H1 (cell line): ENCODE measurements at regions not wholly inside any gene's neighbourhood (a gene's known extent, or its start where the extent isn't known, plus 50 kb on each side); places are given as distances from the start of the nearest gene placed in this dataset.

Source experiments
- CREB1 ChIP-seq: IDR thresholded peaks from 2 replicates; pipeline ENCODE4 v1.6.1; 2012; ENCODE audit warnings: inconsistent platforms
- MAFK ChIP-seq: IDR thresholded peaks from 2 replicates; pipeline ENCODE4 v1.6.1; 2012; ENCODE audit warnings: low read depth, mild to moderate bottlenecking, improper control_type of control experiment, low read length
- NANOG ChIP-seq: IDR thresholded peaks from 2 replicates; pipeline ENCODE4 v1.6.1; 2011; ENCODE audit warnings: low read length, low read depth, mild to moderate bottlenecking, inconsistent platforms; ENCODE audit not compliant: insufficient read depth, poor library complexity, severe bottlenecking
- TAF1 ChIP-seq: IDR thresholded peaks from 2 replicates; pipeline ENCODE4 v1.6.1; 2011; ENCODE audit warnings: mild to moderate bottlenecking, low read depth, low read length
- ZNF274 ChIP-seq: IDR thresholded peaks from 2 replicates; pipeline ENCODE4 v1.7.0; 2012; ENCODE audit warnings: low read length, borderline replicate concordance; ENCODE audit errors: extremely low read depth

DNA sequence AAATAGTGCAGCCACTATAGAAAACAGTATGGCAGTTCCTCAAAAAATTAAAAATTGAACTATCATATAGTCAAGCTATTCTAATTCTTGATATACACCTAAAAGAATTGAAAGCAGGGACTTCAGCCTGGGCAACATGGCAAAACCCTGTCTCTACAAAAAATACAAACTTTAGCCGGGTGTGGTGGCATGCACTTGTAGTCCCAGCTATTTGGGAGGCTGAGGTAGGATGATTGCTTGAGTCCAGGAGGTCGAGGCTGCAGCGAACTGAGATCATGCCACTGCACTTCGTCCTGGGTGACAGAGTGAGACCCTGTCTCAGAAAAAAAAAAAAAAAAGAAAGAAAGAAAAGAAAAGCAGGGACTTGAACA, 64.0 kb upstream of the FOXN2 start (continued):
- TF ChIP-seq ZNF274 = no peak
- TF ChIP-seq MAFK = no peak
- no peak for TF ChIP-seq NANOG
- no peak for TF ChIP-seq CREB1
- no peak for TF ChIP-seq TAF1
